ENCODE measurements at regions not wholly inside any gene's neighbourhood (a gene's known extent, or its start where the extent isn't known, plus 50 kb on each side); places are given as distances from the start of the nearest gene placed in this dataset.

- H3K4me3 ChIP-seq = no peak overlapping the region
- no peak overlapping the region for H3K27ac ChIP-seq
- H3K36me3 ChIP-seq = no peaks in the 10 kb centered on the region
- no peaks in the 10 kb centered on the region for H3K27me3 ChIP-seq
- DNase-seq = no peak
- no peaks in the 10 kb centered on the region for H3K9me3 ChIP-seq
- 32 to 62% methylated on average over 1 of the region's 1 CpG for WGBS, 2 donors
- intact Hi-C loops (cut with DNase I) = no loop called here
- TF ChIP-seq POLR2A (IDR thresholded peaks at IDR 0.05) = no peak
- no peak for TF ChIP-seq POLR2AphosphoS5 (IDR thresholded peaks at IDR 0.05)
- TF ChIP-seq, protein P1, sequence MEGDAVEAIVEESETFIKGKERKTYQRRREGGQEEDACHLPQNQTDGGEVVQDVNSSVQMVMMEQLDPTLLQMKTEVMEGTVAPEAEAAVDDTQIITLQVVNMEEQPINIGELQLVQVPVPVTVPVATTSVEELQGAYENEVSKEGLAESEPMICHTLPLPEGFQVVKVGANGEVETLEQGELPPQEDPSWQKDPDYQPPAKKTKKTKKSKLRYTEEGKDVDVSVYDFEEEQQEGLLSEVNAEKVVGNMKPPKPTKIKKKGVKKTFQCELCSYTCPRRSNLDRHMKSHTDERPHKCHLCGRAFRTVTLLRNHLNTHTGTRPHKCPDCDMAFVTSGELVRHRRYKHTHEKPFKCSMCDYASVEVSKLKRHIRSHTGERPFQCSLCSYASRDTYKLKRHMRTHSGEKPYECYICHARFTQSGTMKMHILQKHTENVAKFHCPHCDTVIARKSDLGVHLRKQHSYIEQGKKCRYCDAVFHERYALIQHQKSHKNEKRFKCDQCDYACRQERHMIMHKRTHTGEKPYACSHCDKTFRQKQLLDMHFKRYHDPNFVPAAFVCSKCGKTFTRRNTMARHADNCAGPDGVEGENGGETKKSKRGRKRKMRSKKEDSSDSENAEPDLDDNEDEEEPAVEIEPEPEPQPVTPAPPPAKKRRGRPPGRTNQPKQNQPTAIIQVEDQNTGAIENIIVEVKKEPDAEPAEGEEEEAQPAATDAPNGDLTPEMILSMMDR (IDR thresholded peaks at IDR 0.05) = no peak
- H3K4me1 ChIP-seq = peaks cover 0 to 14% (median 8%) of the 10 kb centered on the region in 4 donors
Observed at GRCh38 chr1:229218612-229219025, 52.3 kb upstream of the RAB4A start.

GRCh38 chr1:229220163-229220846, 50.6 kb upstream of the RAB4A start:
- Histone ChIP-seq H3K4me3 (no peak overlapping the region), H3K4me1 (peaks cover 0 to 20% (median 8%) of the 10 kb centered on the region in 4 donors), H3K27ac (no peak overlapping the region), H3K9me3 (no peaks in the 10 kb centered on the region), H3K36me3 (no peaks in the 10 kb centered on the region), H3K27me3 (no peaks in the 10 kb centered on the region)
- 42 to 99% methylated on average over 1 of the region's 1 CpG for WGBS, 2 donors
- intact Hi-C loops (cut with DNase I) = loop anchor here (10.0 kb wide), 2 partner anchors 236 to 316 kb away; no protein-coding TSS in a partner anchor
- TF ChIP-seq, protein P1 (IDR thresholded peaks at IDR 0.05) = no peak
- TF ChIP-seq POLR2A (IDR thresholded peaks at IDR 0.05) (no peak), POLR2AphosphoS5 (IDR thresholded peaks at IDR 0.05) (no peak), EP300 (IDR thresholded peaks at IDR 0.05) (no peak)
- no peak for DNase-seq

- no peaks in the 10 kb centered on the region for H3K36me3 ChIP-seq
- no peak overlapping the region for H3K4me3 ChIP-seq
- WGBS, 2 donors = 19 to 56% methylated on average over 7 of the region's 7 CpGs
- H3K27ac ChIP-seq = peak overlapping the region in 1 of 4 donors; percentile 8
- no peaks in the 10 kb centered on the region for H3K27me3 ChIP-seq
- no peak for TF ChIP-seq POLR2A (IDR thresholded peaks at IDR 0.05)
- TF ChIP-seq POLR2AphosphoS5 (IDR thresholded peaks at IDR 0.05) = peak in 1 of 4 donors; percentile 17
- intact Hi-C loops (cut with DNase I) = loop anchor here (10.0 kb wide), 2 partner anchors 237 to 317 kb away; no protein-coding TSS in a partner anchor
- peaks cover 0 to 20% (median 8%) of the 10 kb centered on the region in 4 donors for H3K4me1 ChIP-seq
- no peaks in the 10 kb centered on the region for H3K9me3 ChIP-seq
- no peak for DNase-seq
Observed at GRCh38 chr1:229221106-229222019, 49.5 kb upstream of the RAB4A start.

Data from sigmoid colon (tissue), 6 donors.